ENCODE measurements at regions not wholly inside any gene's neighbourhood (a gene's known extent, or its start where the extent isn't known, plus 50 kb on each side); places are given as distances from the start of the nearest gene placed in this dataset.

DNA sequence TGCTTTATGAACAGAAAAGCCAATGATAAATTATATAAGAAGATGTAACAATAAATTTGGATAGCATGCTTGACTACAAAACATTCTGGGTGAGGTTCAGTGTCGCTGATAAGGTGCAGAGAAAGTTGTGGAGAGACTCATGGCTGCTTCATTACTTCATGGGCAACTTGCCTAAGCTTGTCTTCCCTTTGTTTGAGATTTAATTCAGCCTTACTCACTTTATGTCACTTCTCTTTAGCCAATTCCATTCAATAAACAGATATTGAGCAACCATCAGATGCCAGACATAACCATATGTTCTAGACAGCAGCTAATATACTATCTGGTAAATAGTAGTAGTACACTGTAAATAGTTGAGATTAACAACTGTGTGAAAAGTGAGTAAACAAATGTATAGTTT lies 401.5 kb upstream of the FRG2C start:
- ChIA-PET CTCF (no interaction called here), RAD21 (ENCODE audit: low non-redundant PET in 1 of 2, low total read pairs in 2 of 2, uncharacterized antibody in 2 of 2, unreplicated experiment in 2 of 2) (no interaction called here), POLR2A (no interaction called here)
- H3K9me3 ChIP-seq (ENCODE audit: control insufficient read depth in 1 of 2, insufficient read depth in 1 of 2, low read depth in 1 of 2, low read length in 2 of 2): no peaks in the 10 kb centered on the region
- H2AFZ ChIP-seq (ENCODE audit: low read depth, low read length, poor library complexity, severe bottlenecking): no peak overlapping the region
- no TSS peak for BruUV-seq (replicated peaks)
- no peak overlapping the region for H3K4me2 ChIP-seq (ENCODE audit: low read length)
- no peaks in the 10 kb centered on the region for H3K9me2 ChIP-seq (ENCODE audit: insufficient read depth)
- 0 out of 2 replicates have a peak, but pooled peaks cover 4% of the 10 kb centered on the region for H3K27me3 ChIP-seq (ENCODE audit: insufficient read depth, low read length)
- no peak overlapping the region for H3K9ac ChIP-seq (ENCODE audit: low read length)
- ATAC-seq (no peak), DNase-seq (ENCODE audit: low read depth, low spot score) (no peak)
- no peaks in the 10 kb centered on the region; the same call in 1 of the 2 replicates for H4K20me1 ChIP-seq (ENCODE audit: insufficient read depth)
- TF ChIP-seq, protein P1, sequence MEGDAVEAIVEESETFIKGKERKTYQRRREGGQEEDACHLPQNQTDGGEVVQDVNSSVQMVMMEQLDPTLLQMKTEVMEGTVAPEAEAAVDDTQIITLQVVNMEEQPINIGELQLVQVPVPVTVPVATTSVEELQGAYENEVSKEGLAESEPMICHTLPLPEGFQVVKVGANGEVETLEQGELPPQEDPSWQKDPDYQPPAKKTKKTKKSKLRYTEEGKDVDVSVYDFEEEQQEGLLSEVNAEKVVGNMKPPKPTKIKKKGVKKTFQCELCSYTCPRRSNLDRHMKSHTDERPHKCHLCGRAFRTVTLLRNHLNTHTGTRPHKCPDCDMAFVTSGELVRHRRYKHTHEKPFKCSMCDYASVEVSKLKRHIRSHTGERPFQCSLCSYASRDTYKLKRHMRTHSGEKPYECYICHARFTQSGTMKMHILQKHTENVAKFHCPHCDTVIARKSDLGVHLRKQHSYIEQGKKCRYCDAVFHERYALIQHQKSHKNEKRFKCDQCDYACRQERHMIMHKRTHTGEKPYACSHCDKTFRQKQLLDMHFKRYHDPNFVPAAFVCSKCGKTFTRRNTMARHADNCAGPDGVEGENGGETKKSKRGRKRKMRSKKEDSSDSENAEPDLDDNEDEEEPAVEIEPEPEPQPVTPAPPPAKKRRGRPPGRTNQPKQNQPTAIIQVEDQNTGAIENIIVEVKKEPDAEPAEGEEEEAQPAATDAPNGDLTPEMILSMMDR (IDR thresholded peaks at IDR 0.05 in 2 of 3, conservative IDR thresholded peaks at IDR 0.05 in 1 of 3; ENCODE audit: borderline replicate concordance in 1 of 3, insufficient read depth in 1 of 3, low read depth in 2 of 3, low read length in 2 of 3): no peak
- TF ChIP-seq SRF (IDR thresholded peaks at IDR 0.05; ENCODE audit: low read depth): no peak
- no peak for TF ChIP-seq ZNF274 (IDR thresholded peaks at IDR 0.05; ENCODE audit: low read depth, low read length)
- TF ChIP-seq POLR2A (IDR thresholded peaks at IDR 0.05; ENCODE audit: borderline replicate concordance, extremely low read depth, insufficient read depth, insufficient read length): no peak
- TF ChIP-seq, protein P2, sequence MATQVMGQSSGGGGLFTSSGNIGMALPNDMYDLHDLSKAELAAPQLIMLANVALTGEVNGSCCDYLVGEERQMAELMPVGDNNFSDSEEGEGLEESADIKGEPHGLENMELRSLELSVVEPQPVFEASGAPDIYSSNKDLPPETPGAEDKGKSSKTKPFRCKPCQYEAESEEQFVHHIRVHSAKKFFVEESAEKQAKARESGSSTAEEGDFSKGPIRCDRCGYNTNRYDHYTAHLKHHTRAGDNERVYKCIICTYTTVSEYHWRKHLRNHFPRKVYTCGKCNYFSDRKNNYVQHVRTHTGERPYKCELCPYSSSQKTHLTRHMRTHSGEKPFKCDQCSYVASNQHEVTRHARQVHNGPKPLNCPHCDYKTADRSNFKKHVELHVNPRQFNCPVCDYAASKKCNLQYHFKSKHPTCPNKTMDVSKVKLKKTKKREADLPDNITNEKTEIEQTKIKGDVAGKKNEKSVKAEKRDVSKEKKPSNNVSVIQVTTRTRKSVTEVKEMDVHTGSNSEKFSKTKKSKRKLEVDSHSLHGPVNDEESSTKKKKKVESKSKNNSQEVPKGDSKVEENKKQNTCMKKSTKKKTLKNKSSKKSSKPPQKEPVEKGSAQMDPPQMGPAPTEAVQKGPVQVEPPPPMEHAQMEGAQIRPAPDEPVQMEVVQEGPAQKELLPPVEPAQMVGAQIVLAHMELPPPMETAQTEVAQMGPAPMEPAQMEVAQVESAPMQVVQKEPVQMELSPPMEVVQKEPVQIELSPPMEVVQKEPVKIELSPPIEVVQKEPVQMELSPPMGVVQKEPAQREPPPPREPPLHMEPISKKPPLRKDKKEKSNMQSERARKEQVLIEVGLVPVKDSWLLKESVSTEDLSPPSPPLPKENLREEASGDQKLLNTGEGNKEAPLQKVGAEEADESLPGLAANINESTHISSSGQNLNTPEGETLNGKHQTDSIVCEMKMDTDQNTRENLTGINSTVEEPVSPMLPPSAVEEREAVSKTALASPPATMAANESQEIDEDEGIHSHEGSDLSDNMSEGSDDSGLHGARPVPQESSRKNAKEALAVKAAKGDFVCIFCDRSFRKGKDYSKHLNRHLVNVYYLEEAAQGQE (IDR thresholded peaks at IDR 0.05; ENCODE audit: low read depth): no peak
- no peak for TF ChIP-seq YY1 (IDR thresholded peaks at IDR 0.05; ENCODE audit: extremely low read depth, insufficient replicate concordance, low read depth, low read length)
- no peak for TF ChIP-seq RAD21 (IDR thresholded peaks at IDR 0.05; ENCODE audit: low read depth)
- TF ChIP-seq EZH2 (IDR thresholded peaks at IDR 0.05): no peak
- TF ChIP-seq POLR2AphosphoS5 (IDR thresholded peaks at IDR 0.05; ENCODE audit: low read depth, low read length): no peak
- no peak for TF ChIP-seq ELF1 (IDR thresholded peaks at IDR 0.05; ENCODE audit: borderline replicate concordance, low read depth)
- TF ChIP-seq FOSL1 (IDR thresholded peaks at IDR 0.05; ENCODE audit: low read depth): no peak
- no peak for TF ChIP-seq CEBPB (IDR thresholded peaks at IDR 0.05; ENCODE audit: low read depth)
- no peak for TF ChIP-seq SP1 (IDR thresholded peaks at IDR 0.05; ENCODE audit: low read depth)
- no peak for TF ChIP-seq CBX3 (IDR thresholded peaks at IDR 0.05; ENCODE audit: low read depth)
- TF ChIP-seq, protein P3, sequence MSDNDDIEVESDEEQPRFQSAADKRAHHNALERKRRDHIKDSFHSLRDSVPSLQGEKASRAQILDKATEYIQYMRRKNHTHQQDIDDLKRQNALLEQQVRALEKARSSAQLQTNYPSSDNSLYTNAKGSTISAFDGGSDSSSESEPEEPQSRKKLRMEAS (IDR thresholded peaks at IDR 0.05): no peak
- TF ChIP-seq, protein P4, sequence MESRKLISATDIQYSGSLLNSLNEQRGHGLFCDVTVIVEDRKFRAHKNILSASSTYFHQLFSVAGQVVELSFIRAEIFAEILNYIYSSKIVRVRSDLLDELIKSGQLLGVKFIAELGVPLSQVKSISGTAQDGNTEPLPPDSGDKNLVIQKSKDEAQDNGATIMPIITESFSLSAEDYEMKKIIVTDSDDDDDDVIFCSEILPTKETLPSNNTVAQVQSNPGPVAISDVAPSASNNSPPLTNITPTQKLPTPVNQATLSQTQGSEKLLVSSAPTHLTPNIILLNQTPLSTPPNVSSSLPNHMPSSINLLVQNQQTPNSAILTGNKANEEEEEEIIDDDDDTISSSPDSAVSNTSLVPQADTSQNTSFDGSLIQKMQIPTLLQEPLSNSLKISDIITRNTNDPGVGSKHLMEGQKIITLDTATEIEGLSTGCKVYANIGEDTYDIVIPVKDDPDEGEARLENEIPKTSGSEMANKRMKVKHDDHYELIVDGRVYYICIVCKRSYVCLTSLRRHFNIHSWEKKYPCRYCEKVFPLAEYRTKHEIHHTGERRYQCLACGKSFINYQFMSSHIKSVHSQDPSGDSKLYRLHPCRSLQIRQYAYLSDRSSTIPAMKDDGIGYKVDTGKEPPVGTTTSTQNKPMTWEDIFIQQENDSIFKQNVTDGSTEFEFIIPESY (IDR thresholded peaks at IDR 0.05; ENCODE audit: extremely low read depth, insufficient replicate concordance, low read length): no peak
- no peak overlapping the region for H3K27ac ChIP-seq (ENCODE audit: low read depth, low read length)
- no peaks in the 10 kb centered on the region for H3K4me1 ChIP-seq (ENCODE audit: control insufficient read depth in 1 of 2, insufficient read depth in 2 of 2, low read length in 2 of 2)
- no peak overlapping the region for H3K4me3 ChIP-seq (replicated peaks in 1 of 2; ENCODE audit: low read depth in 1 of 2, low read length in 2 of 2)
- intact Hi-C loops (cut with micrococcal nuclease): no loop called here
- H3K36me3 ChIP-seq (ENCODE audit: control insufficient read depth in 1 of 2, insufficient read depth in 2 of 2, low read length in 2 of 2): no peaks in the 10 kb centered on the region
- no peaks in the 10 kb centered on the region for H3K79me2 ChIP-seq (ENCODE audit: insufficient read depth, low read length)

Data from HCT116 (cell line).